Iris pigment epithelial cell (primary cell): ENCODE measurements at regions not wholly inside any gene's neighbourhood (a gene's known extent, or its start where the extent isn't known, plus 50 kb on each side); places are given as distances from the start of the nearest gene placed in this dataset.
A peak's percentile ranks its signal among the peaks of the same experiment; 100 is the strongest.
"Not testable (repeated sequence)": the region's sequence is repeated elsewhere in the genome, so short reads cannot be mapped to it uniquely, and the experiment has no call there.

Experiments used
- DNase-seq: peaks from one replicate; pipeline ENCODE4 v3.0.0-alpha.2; 2011; ENCODE audit warnings: low read depth

GRCh38 chr10:33067917-33068316 lies 109.9 kb upstream of the ITGB1 start:
- no peak for DNase-seq

GRCh38 chr10:33067481-33067880 lies 109.5 kb upstream of the ITGB1 start:
- DNase-seq, result peak; percentile 11

GRCh38 chr10:33066558-33067236 lies 108.7 kb upstream of the ITGB1 start:
- DNase-seq, result peak; percentile 79

GRCh38 chr10:33065111-33065510 lies 107.1 kb upstream of the ITGB1 start:
- peak; percentile 15 for DNase-seq

GRCh38 chr10:33064706-33065105 lies 106.7 kb upstream of the ITGB1 start:
- peak; percentile 52 for DNase-seq

GRCh38 chr10:33057620-33058019 lies 99.6 kb upstream of the ITGB1 start:
- no peak for DNase-seq

- no peak for DNase-seq
Observed at GRCh38 chr10:33056828-33057596, 99.0 kb upstream of the ITGB1 start.

GRCh38 chr10:33055625-33056024 lies 97.6 kb upstream of the ITGB1 start:
- DNase-seq, result peak; percentile 62

- peak; percentile 48 for DNase-seq
Observed at GRCh38 chr10:33052915-33053810, 95.1 kb upstream of the ITGB1 start.

GRCh38 chr10:33052263-33052875 lies 94.3 kb upstream of the ITGB1 start:
- no peak for DNase-seq

- DNase-seq, result not testable (repeated sequence)
Observed at GRCh38 chr10:33049963-33050920, 92.2 kb upstream of the ITGB1 start.

- no peak for DNase-seq
Observed at GRCh38 chr10:33048223-33048622, 90.2 kb upstream of the ITGB1 start.

- DNase-seq, result no peak
Observed at GRCh38 chr10:33047655-33048054, 89.6 kb upstream of the ITGB1 start.

GRCh38 chr10:33046792-33047191 lies 88.8 kb upstream of the ITGB1 start:
- no peak for DNase-seq

- DNase-seq, result no peak
Observed at GRCh38 chr10:33045421-33045820, 87.4 kb upstream of the ITGB1 start.

GRCh38 chr10:33042565-33042964 lies 84.5 kb upstream of the ITGB1 start:
- DNase-seq, result no peak

GRCh38 chr10:33041783-33042437 lies 83.9 kb upstream of the ITGB1 start:
- DNase-seq, result no peak

- no peak for DNase-seq
Observed at GRCh38 chr10:33040436-33040835, 82.4 kb upstream of the ITGB1 start.

GRCh38 chr10:33039181-33039580 lies 81.2 kb upstream of the ITGB1 start:
- DNase-seq, result no peak

- DNase-seq, result no peak
Observed at GRCh38 chr10:33038672-33039071, 80.6 kb upstream of the ITGB1 start.
